ENCODE measurements at regions not wholly inside any gene's neighbourhood (a gene's known extent, or its start where the extent isn't known, plus 50 kb on each side); places are given as distances from the start of the nearest gene placed in this dataset.

DNA sequence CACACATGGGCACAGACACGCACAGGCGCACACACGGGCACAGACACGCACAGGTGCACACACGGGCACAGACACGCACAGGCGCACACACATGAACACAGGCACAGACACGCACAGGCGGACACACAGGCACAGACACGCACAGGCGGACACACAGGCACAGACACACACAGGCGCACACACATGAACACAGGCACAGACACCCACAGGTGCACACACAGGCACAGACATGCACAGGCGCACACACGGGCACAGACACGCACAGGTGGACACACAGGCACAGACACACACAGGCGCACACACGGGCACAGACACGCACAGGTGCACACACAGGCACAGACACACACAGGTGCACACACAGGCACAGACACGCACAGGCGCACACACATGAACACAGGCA lies 312.8 kb upstream of the IRX1 start:
- no peaks in the 10 kb centered on the region for H3K36me3 ChIP-seq (replicated peaks in 1 of 2; ENCODE audit: control insufficient read depth in 1 of 2, insufficient read depth in 2 of 2, low read length in 2 of 2)
- no peaks in the 10 kb centered on the region for H3K27me3 ChIP-seq (ENCODE audit: control insufficient read depth in 2 of 2, insufficient read depth in 2 of 2, low read length in 2 of 2)
- no peak overlapping the region for H3K4me2 ChIP-seq (replicated peaks; ENCODE audit: extremely low read depth, low read length, poor library complexity, severe bottlenecking)
- H3K9me3 ChIP-seq (replicated peaks in 1 of 2; ENCODE audit: control insufficient read depth in 1 of 2, insufficient read depth in 1 of 2, low read length in 2 of 2): peaks cover 20 to 48% of the 10 kb centered on the region in 2 donors
- no peaks in the 10 kb centered on the region for H4K20me1 ChIP-seq (ENCODE audit: insufficient read depth, low read length)
- no peak overlapping the region for H3K4me3 ChIP-seq (replicated peaks in 1 of 3; ENCODE audit: low read depth in 2 of 3, low read length in 3 of 3)
- DNase-seq: no peak
- H3K4me3 Mint-ChIP-seq: no peak overlapping the region
- H3K79me2 ChIP-seq (ENCODE audit: insufficient read depth, low read length): no peaks in the 10 kb centered on the region
- TF ChIP-seq, protein P1, sequence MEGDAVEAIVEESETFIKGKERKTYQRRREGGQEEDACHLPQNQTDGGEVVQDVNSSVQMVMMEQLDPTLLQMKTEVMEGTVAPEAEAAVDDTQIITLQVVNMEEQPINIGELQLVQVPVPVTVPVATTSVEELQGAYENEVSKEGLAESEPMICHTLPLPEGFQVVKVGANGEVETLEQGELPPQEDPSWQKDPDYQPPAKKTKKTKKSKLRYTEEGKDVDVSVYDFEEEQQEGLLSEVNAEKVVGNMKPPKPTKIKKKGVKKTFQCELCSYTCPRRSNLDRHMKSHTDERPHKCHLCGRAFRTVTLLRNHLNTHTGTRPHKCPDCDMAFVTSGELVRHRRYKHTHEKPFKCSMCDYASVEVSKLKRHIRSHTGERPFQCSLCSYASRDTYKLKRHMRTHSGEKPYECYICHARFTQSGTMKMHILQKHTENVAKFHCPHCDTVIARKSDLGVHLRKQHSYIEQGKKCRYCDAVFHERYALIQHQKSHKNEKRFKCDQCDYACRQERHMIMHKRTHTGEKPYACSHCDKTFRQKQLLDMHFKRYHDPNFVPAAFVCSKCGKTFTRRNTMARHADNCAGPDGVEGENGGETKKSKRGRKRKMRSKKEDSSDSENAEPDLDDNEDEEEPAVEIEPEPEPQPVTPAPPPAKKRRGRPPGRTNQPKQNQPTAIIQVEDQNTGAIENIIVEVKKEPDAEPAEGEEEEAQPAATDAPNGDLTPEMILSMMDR (IDR thresholded peaks at IDR 0.05): no peak
- peaks cover 0 to 1% (median under 1%) of the 10 kb centered on the region in 3 donors for H3K27me3 Mint-ChIP-seq (ENCODE audit: low read depth in 3 of 3)
- WGBS (ENCODE audit: insufficient coverage): 97% methylated on average over 19 of the region's 20 CpGs
- peaks cover 11 to 34% (median 28%) of the 10 kb centered on the region in 7 donors for H3K9me3 Mint-ChIP-seq
- H3K27ac ChIP-seq (ENCODE audit: low read depth in 1 of 2, low read length in 2 of 2): no peak overlapping the region
- intact Hi-C loops (cut with micrococcal nuclease): no loop called here
- H2AFZ ChIP-seq (ENCODE audit: insufficient read depth, low read depth, low read length, poor library complexity, severe bottlenecking): no peak overlapping the region
- H3K9ac ChIP-seq (ENCODE audit: insufficient read depth, low read length, poor library complexity, severe bottlenecking): no peak overlapping the region
- H3K27ac Mint-ChIP-seq: no peak overlapping the region
- no peaks in the 10 kb centered on the region for H3K36me3 Mint-ChIP-seq
- H3K4me1 ChIP-seq (ENCODE audit: control insufficient read depth in 1 of 2, insufficient read depth in 2 of 2, low read length in 2 of 2): no peaks in the 10 kb centered on the region
- no peaks in the 10 kb centered on the region for H3K4me1 Mint-ChIP-seq

DNA sequence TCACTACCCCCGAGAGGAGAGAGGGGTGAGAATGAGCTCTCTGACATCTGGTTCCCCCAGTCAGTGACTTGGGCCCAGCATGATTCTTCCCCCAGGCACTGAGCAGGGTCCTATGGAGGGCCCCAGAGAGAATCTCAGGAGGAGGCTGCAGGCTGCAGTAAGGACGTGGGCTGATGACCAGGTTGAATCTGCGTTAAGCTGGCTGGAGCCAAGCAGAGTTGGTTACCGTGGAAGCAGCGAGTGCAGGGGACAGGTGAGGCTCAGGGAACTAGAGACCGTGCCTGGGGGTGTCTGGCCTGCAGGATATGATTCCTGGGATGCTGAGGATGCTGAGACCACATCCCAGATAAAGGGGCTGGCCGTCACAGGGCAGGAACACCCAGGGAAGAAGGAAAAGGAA lies 314.3 kb upstream of the IRX1 start:
- intact Hi-C loops (cut with micrococcal nuclease): no loop called here
- 60% methylated on average over 6 of the region's 7 CpGs for WGBS (ENCODE audit: insufficient coverage)
- no peaks in the 10 kb centered on the region for H3K36me3 Mint-ChIP-seq

More for the DNA sequence above, 314.3 kb upstream of the IRX1 start:
- H3K27ac ChIP-seq (ENCODE audit: low read depth in 1 of 2, low read length in 2 of 2): no peak overlapping the region
- H3K79me2 ChIP-seq (ENCODE audit: insufficient read depth, low read length): no peaks in the 10 kb centered on the region
- Mint-ChIP-seq H3K4me3 (no peak overlapping the region), H3K27me3 (ENCODE audit: low read depth in 3 of 3) (peaks cover 0 to 2% (median 1%) of the 10 kb centered on the region in 3 donors), H3K4me1 (no peaks in the 10 kb centered on the region), H3K27ac (no peak overlapping the region), H3K9me3 (peaks cover 9 to 38% (median 27%) of the 10 kb centered on the region in 7 donors)
- H3K27me3 ChIP-seq (ENCODE audit: control insufficient read depth in 2 of 2, insufficient read depth in 2 of 2, low read length in 2 of 2): no peaks in the 10 kb centered on the region
- TF ChIP-seq, protein P1 (IDR thresholded peaks at IDR 0.05): no peak
- H3K36me3 ChIP-seq (replicated peaks in 1 of 2; ENCODE audit: control insufficient read depth in 1 of 2, insufficient read depth in 2 of 2, low read length in 2 of 2): no peaks in the 10 kb centered on the region
- no peaks in the 10 kb centered on the region for H4K20me1 ChIP-seq (ENCODE audit: insufficient read depth, low read length)
- H2AFZ ChIP-seq (ENCODE audit: insufficient read depth, low read depth, low read length, poor library complexity, severe bottlenecking): no peak overlapping the region
- H3K9me3 ChIP-seq (replicated peaks in 1 of 2; ENCODE audit: control insufficient read depth in 1 of 2, insufficient read depth in 1 of 2, low read length in 2 of 2): peaks cover 20 to 47% of the 10 kb centered on the region in 2 donors
- H3K4me1 ChIP-seq (ENCODE audit: control insufficient read depth in 1 of 2, insufficient read depth in 2 of 2, low read length in 2 of 2): no peaks in the 10 kb centered on the region
- DNase-seq: no peak
- H3K4me2 ChIP-seq (replicated peaks; ENCODE audit: extremely low read depth, low read length, poor library complexity, severe bottlenecking): no peak overlapping the region
- H3K4me3 ChIP-seq (replicated peaks in 1 of 3; ENCODE audit: low read depth in 2 of 3, low read length in 3 of 3): no peak overlapping the region
- H3K9ac ChIP-seq (ENCODE audit: insufficient read depth, low read length, poor library complexity, severe bottlenecking): no peak overlapping the region
